HepG2 (cell line): ENCODE measurements at regions not wholly inside any gene's neighbourhood (a gene's known extent, or its start where the extent isn't known, plus 50 kb on each side); places are given as distances from the start of the nearest gene placed in this dataset.
A peak's percentile ranks its signal among the peaks of the same experiment; 100 is the strongest.

Experiments used
- ATAC-seq: fragments of 200-7000 bp; cut with Tn5 transposase; 3 replicates; pipeline ENCODE4 v1.9.1; 2020; ENCODE audit warnings: mild to moderate bottlenecking, moderate library complexity
- BruUV-seq: library from RNA; stranded (reverse); fragments of 400-500 nt; replicated peaks from 2 replicates; lab custom pipeline; 2021; lab: Mats Ljungman, UMichigan
- CTCF ChIA-PET: fragments of 300-600 bp; formaldehyde crosslinking; extraction: SDS; loops from one replicate; lab custom pipeline; 2021; ENCODE audit warnings: low total read pairs, inconsistent platforms, low intra/inter-chr PET ratio; lab: Yijun Ruan, JAX
- POLR2A ChIA-PET: fragments of 350-600 bp; sonication (Branson Sonifier 250); formaldehyde crosslinking; loops from one replicate; lab custom pipeline; 2020; ENCODE audit warnings: antibody characterized with exemption, inconsistent platforms; lab: Yijun Ruan, JAX
- DNase-seq: peaks from one replicate; pipeline ENCODE4 v3.0.0-alpha.2; 2015; ENCODE audit warnings: low spot score
- FAIRE-seq: peaks from 3 replicates; lab custom pipeline; 2011; peaks lifted over from hg19 to GRCh38; lab: Jason Lieb, UNC
- H2AFZ ChIP-seq: one replicate; pipeline ENCODE4 v1.6.1; 2011; ENCODE audit warnings: low read length, inconsistent platforms
- H3K27ac ChIP-seq: fragments of 300-600 bp; 3 replicates; pipeline ENCODE4 v1.8.0; 2011; ENCODE audit warnings: mixed run types, mild to moderate bottlenecking, mixed read lengths, low read length, inconsistent platforms; ENCODE audit not compliant: insufficient read depth; ENCODE audit errors: extremely low read length
- H3K27me3 ChIP-seq, 2 experiments: fragments of 200-600 bp in 1 of 2; 2 replicates in 1 of 2; 3 replicates in 1 of 2; pipeline versions ENCODE4 v1.6.0 to v1.8.0; 2011; ENCODE audit warnings: low read length in 2 of 2, mild to moderate bottlenecking in 2 of 2, moderate library complexity in 2 of 2, inconsistent platforms in 1 of 2; ENCODE audit not compliant: insufficient read depth in 2 of 2, control insufficient read depth in 1 of 2
- H3K36me3 ChIP-seq, 2 experiments: fragments of 200-600 bp in 1 of 2; replicated peaks in 1 of 2; 2 replicates in 1 of 2; 3 replicates in 1 of 2; pipeline versions ENCODE4 v1.5.1 to v1.8.0; 2011; ENCODE audit warnings: low read length in 2 of 2, inconsistent platforms in 1 of 2; ENCODE audit not compliant: insufficient read depth in 2 of 2, control insufficient read depth in 1 of 2
- H3K4me1 ChIP-seq: 2 replicates; pipeline ENCODE4 v1.5.1; 2012; ENCODE audit warnings: low read length, inconsistent platforms; ENCODE audit not compliant: insufficient read depth
- H3K4me2 ChIP-seq: 2 replicates; pipeline ENCODE4 v1.6.0; 2011; ENCODE audit warnings: low read depth, low read length, inconsistent platforms
- H3K4me3 ChIP-seq, 3 experiments: fragments of 200-600 bp in 1 of 3; sonication (generic), shearing (Covaris generic) in 1 of 3; replicated peaks in 1 of 3; 2 replicates each; pipeline ENCODE4 v1.5.1; 2011 to 2016; ENCODE audit warnings: low read length in 3 of 3, inconsistent platforms in 2 of 3, low read depth in 2 of 3, mild to moderate bottlenecking in 2 of 3, control low read depth in 1 of 3, mixed read lengths in 1 of 3; ENCODE audit not compliant: insufficient read depth in 1 of 3
- H3K79me2 ChIP-seq: one replicate; pipeline ENCODE4 v1.6.1; 2011; ENCODE audit warnings: low read length, inconsistent platforms; ENCODE audit not compliant: insufficient read depth
- H3K9ac ChIP-seq: 2 replicates; pipeline ENCODE4 v1.6.0; 2011; ENCODE audit warnings: mild to moderate bottlenecking, low read depth, low read length, inconsistent platforms; ENCODE audit not compliant: insufficient read depth
- H3K9me3 ChIP-seq: 2 replicates; pipeline ENCODE4 v1.5.1; 2012; ENCODE audit warnings: mild to moderate bottlenecking, low read length
- H4K20me1 ChIP-seq: 2 replicates; pipeline ENCODE4 v1.6.0; 2011; ENCODE audit warnings: inconsistent platforms, mild to moderate bottlenecking, low read length, moderate library complexity; ENCODE audit not compliant: insufficient read depth
- GPBP1L1 ChIP-seq: sonication (generic); formaldehyde crosslinking; IDR thresholded peaks from 2 replicates; pipeline ENCODE4 v1.5.0; 2020; ENCODE audit warnings: mild to moderate bottlenecking, missing genetic modification reagents
- HNF1A ChIP-seq, 2 experiments: sonication (generic) in 1 of 2; formaldehyde crosslinking in 1 of 2; IDR thresholded peaks; 2 replicates each; pipeline versions ENCODE4 v1.4.0 to v1.6.1; 2016 to 2020; ENCODE audit warnings: borderline replicate concordance in 1 of 2, low read depth in 1 of 2, mild to moderate bottlenecking in 1 of 2, missing genetic modification reagents in 1 of 2
- HOXA9 ChIP-seq: sonication (generic); formaldehyde crosslinking; IDR thresholded peaks from 2 replicates; pipeline ENCODE4 v1.8.1; 2022; ENCODE audit warnings: missing genetic modification reagents, mild to moderate bottlenecking, moderate library complexity, borderline replicate concordance
- POGK ChIP-seq: sonication (generic); formaldehyde crosslinking; conservative IDR thresholded peaks from 2 replicates; pipeline ENCODE4 v1.8.0; 2022; ENCODE audit warnings: mild to moderate bottlenecking, moderate library complexity, missing genetic modification reagents
- SSRP1 ChIP-seq: IDR thresholded peaks from 2 replicates; pipeline ENCODE4 v1.6.1; 2016; ENCODE audit warnings: control low read depth
- ZMAT5 ChIP-seq: sonication (generic); formaldehyde crosslinking; IDR thresholded peaks from 2 replicates; pipeline ENCODE4 v1.5.0; 2020; ENCODE audit warnings: mild to moderate bottlenecking, low read depth, missing genetic modification reagents, borderline replicate concordance
- ZNF318 ChIP-seq: sonication (generic); formaldehyde crosslinking; IDR thresholded peaks from 2 replicates; pipeline ENCODE4 v1.4.0; 2020; ENCODE audit warnings: mild to moderate bottlenecking, missing genetic modification reagents
- WGBS: methylation state at CpG from one replicate; pipeline ENCODE4 v1.1.6; 2017; ENCODE audit warnings: low lambda C conversion rate; 5-methylcytosine and 5-hydroxymethylcytosine counted together
- in situ Hi-C: cut with HindIII; loops from 2 replicates; pipeline ENCODE4 v1.10.0; 2017; ENCODE audit warnings: low pct_unique_long_range_greater_than_20kb; ENCODE audit not compliant: extremely low pct_ligation_motif_present
- intact Hi-C: fragments of 100-400 bp; cut with micrococcal nuclease; formaldehyde crosslinking; loops from one replicate; pipeline ENCODE4 v1.10.0; 2022; ENCODE audit not compliant: unreplicated experiment

GRCh38 chr5:92119110-92119509 is 736.0 kb upstream of the ARRDC3 start:
- WGBS = 15% methylated on average over 1 of the region's 1 CpG
- FAIRE-seq = no peak
- POLR2A ChIA-PET = no interaction called here
- TF ChIP-seq HNF1A (IDR thresholded peaks at IDR 0.05; ENCODE audit: low read depth) (no peak), HNF1A (CRISPR knock-in tag; IDR thresholded peaks at IDR 0.05; ENCODE audit: borderline replicate concordance) (no peak), SSRP1 (CRISPR knock-in tag) (no peak), GPBP1L1 (no peak), POGK (CRISPR knock-in tag) (no peak), HOXA9 (CRISPR knock-in tag) (no peak), ZMAT5 (CRISPR knock-in tag) (no peak), ZNF318 (CRISPR knock-in tag) (no peak)

More at GRCh38 chr5:92119110-92119509, 736.0 kb upstream of the ARRDC3 start:
- Histone ChIP-seq H3K79me2 (no peaks in the 10 kb centered on the region), H2AFZ (peak overlapping the region; percentile 27), H3K9ac (no peak overlapping the region), H3K27ac (no peak overlapping the region), H4K20me1 (no peaks in the 10 kb centered on the region), H3K9me3 (no peaks in the 10 kb centered on the region), H3K27me3 (no peaks in the 10 kb centered on the region), H3K4me1 (no peaks in the 10 kb centered on the region), H3K4me2 (no peak overlapping the region), H3K4me3 (no peak overlapping the region), H3K36me3 (no peaks in the 10 kb centered on the region)
- in situ Hi-C loops = no loop called here
- CTCF ChIA-PET = no interaction called here
- no TSS peak for BruUV-seq
- no peak for DNase-seq
- intact Hi-C loops = no loop called here
- ATAC-seq = no peak
